IMR-90 (cell line): ENCODE measurements at regions not wholly inside any gene's neighbourhood (a gene's known extent, or its start where the extent isn't known, plus 50 kb on each side); places are given as distances from the start of the nearest gene placed in this dataset.

Experiments used
- BHLHE40 ChIP-seq: fragments of 150-350 bp; IDR thresholded peaks from 2 replicates; pipeline ENCODE4 v1.6.1; 2016; ENCODE audit warnings: mild to moderate bottlenecking, low read depth, low read length
- CEBPB ChIP-seq: IDR thresholded peaks from 2 replicates; pipeline ENCODE4 v1.6.1; 2012; ENCODE audit warnings: low read depth, low read length, improper control_type of control experiment
- CHD1 ChIP-seq: IDR thresholded peaks from 2 replicates; pipeline ENCODE4 v1.6.1; 2012; ENCODE audit warnings: low read depth, low read length, improper control_type of control experiment
- CTCF ChIP-seq: conservative IDR thresholded peaks from 2 replicates; pipeline ENCODE4 v1.5.1; 2012; ENCODE audit warnings: mild to moderate bottlenecking, low read depth, low read length, improper control_type of control experiment
- ELK1 ChIP-seq: fragments of 150-350 bp; IDR thresholded peaks from 2 replicates; pipeline ENCODE4 v1.6.1; 2016; ENCODE audit warnings: low read depth, mild to moderate bottlenecking, low read length, moderate library complexity, borderline replicate concordance
- MAFK ChIP-seq: IDR thresholded peaks from 2 replicates; pipeline ENCODE4 v1.6.1; 2012; ENCODE audit warnings: low read depth, low read length, improper control_type of control experiment
- MXI1 ChIP-seq: IDR thresholded peaks from 2 replicates; pipeline ENCODE4 v1.6.1; 2012; ENCODE audit warnings: low read depth, mild to moderate bottlenecking, low read length, moderate library complexity, borderline replicate concordance
- POLR2A ChIP-seq: IDR thresholded peaks from 2 replicates; pipeline ENCODE4 v1.6.1; 2012; ENCODE audit warnings: mild to moderate bottlenecking, low read depth, low read length
- RAD21 ChIP-seq: IDR thresholded peaks from 2 replicates; pipeline ENCODE4 v1.6.1; 2012; ENCODE audit warnings: low read length, improper control_type of control experiment
- RCOR1 ChIP-seq: IDR thresholded peaks from 2 replicates; pipeline ENCODE4 v1.6.1; 2012; ENCODE audit warnings: mild to moderate bottlenecking, low read length, improper control_type of control experiment; ENCODE audit not compliant: insufficient replicate concordance
- RFX5 ChIP-seq: IDR thresholded peaks from 2 replicates; pipeline ENCODE4 v1.8.0; 2012; ENCODE audit warnings: low read depth, mild to moderate bottlenecking, low read length, moderate library complexity
- SMC3 ChIP-seq: fragments of 150-350 bp; IDR thresholded peaks from 2 replicates; pipeline ENCODE4 v1.6.1; 2016; ENCODE audit warnings: low read depth, mild to moderate bottlenecking, antibody characterized with exemption, low read length, moderate library complexity
- USF2 ChIP-seq: fragments of 150-350 bp; IDR thresholded peaks from 2 replicates; pipeline ENCODE4 v1.6.1; 2017; ENCODE audit warnings: mild to moderate bottlenecking, antibody characterized with exemption, low read length, low read depth

GRCh38 chr2:15745907-15746702, 154.4 kb downstream of the DDX1 start:
- TF ChIP-seq CTCF: no peak
- TF ChIP-seq CHD1: no peak
- TF ChIP-seq RCOR1: no peak
- TF ChIP-seq SMC3: no peak
- TF ChIP-seq POLR2A: no peak
- no peak for TF ChIP-seq RAD21
- TF ChIP-seq BHLHE40: no peak
- TF ChIP-seq CEBPB: no peak
- TF ChIP-seq MXI1: no peak
- no peak for TF ChIP-seq RFX5
- TF ChIP-seq USF2: no peak
- TF ChIP-seq MAFK: no peak
- TF ChIP-seq ELK1: no peak
